ENCODE measurements at regions not wholly inside any gene's neighbourhood (a gene's known extent, or its start where the extent isn't known, plus 50 kb on each side); places are given as distances from the start of the nearest gene placed in this dataset.

- DNase-seq: no peak
Observed at GRCh38 chr12:87320724-87321123, 708.5 kb downstream of the C12orf50 start.

- no peak for DNase-seq
Observed at GRCh38 chr12:87317302-87317701, 711.9 kb downstream of the C12orf50 start.

- DNase-seq: no peak
Observed at GRCh38 chr12:87311206-87311605, 718.0 kb downstream of the C12orf50 start.

- no peak for DNase-seq
Observed at GRCh38 chr12:87310126-87310525, 719.1 kb downstream of the C12orf50 start.

GRCh38 chr12:87305481-87305880, 723.7 kb downstream of the C12orf50 start:
- no peak for DNase-seq

GRCh38 chr12:87304406-87304805, 724.8 kb downstream of the C12orf50 start:
- no peak for DNase-seq

GRCh38 chr12:87303396-87304012, 725.7 kb downstream of the C12orf50 start:
- DNase-seq: no peak

GRCh38 chr12:87302126-87302745, 727.0 kb downstream of the C12orf50 start:
- DNase-seq: no peak

- no peak for DNase-seq
Observed at GRCh38 chr12:87290505-87290904, 738.7 kb downstream of the C12orf50 start.

GRCh38 chr12:87283886-87284285, 745.3 kb downstream of the C12orf50 start:
- DNase-seq: no peak

GRCh38 chr12:87283111-87283510, 746.1 kb downstream of the C12orf50 start:
- DNase-seq: no peak

- no peak for DNase-seq
Observed at GRCh38 chr12:87280893-87281292, 748.3 kb downstream of the C12orf50 start.

GRCh38 chr12:87280356-87280755, 748.8 kb downstream of the C12orf50 start:
- no peak for DNase-seq

- no peak for DNase-seq
Observed at GRCh38 chr12:87274594-87275245, 754.5 kb downstream of the C12orf50 start.

- DNase-seq: no peak
Observed at GRCh38 chr12:87272851-87273250, 756.4 kb downstream of the C12orf50 start.

- no peak for DNase-seq
Observed at GRCh38 chr12:87270919-87271318, 758.3 kb downstream of the C12orf50 start.

GRCh38 chr12:87266305-87266704, 762.9 kb downstream of the C12orf50 start:
- DNase-seq: no peak

GRCh38 chr12:87259391-87259790, 769.8 kb downstream of the C12orf50 start:
- DNase-seq: no peak

GRCh38 chr12:87254381-87255030, 774.7 kb downstream of the C12orf50 start:
- DNase-seq: no peak

- DNase-seq: no peak
Observed at GRCh38 chr12:87253157-87253556, 776.0 kb downstream of the C12orf50 start.

GRCh38 chr12:87246726-87247125, 782.5 kb downstream of the C12orf50 start:
- no peak for DNase-seq

- DNase-seq: no peak
Observed at GRCh38 chr12:87238466-87238865, 790.7 kb downstream of the C12orf50 start.

GRCh38 chr12:87234898-87235297, 794.3 kb downstream of the C12orf50 start:
- DNase-seq: no peak

GRCh38 chr12:87233671-87234070, 795.5 kb downstream of the C12orf50 start:
- no peak for DNase-seq
